Sigmoid colon (tissue), 4 donors: ENCODE measurements at regions not wholly inside any gene's neighbourhood (a gene's known extent, or its start where the extent isn't known, plus 50 kb on each side); places are given as distances from the start of the nearest gene placed in this dataset.

Experiments used
- EP300 ChIP-seq, 4 donors: sonication (generic); formaldehyde crosslinking; IDR thresholded peaks; one replicate each; pipeline ENCODE4 v1.6.1; 2017; ENCODE audit warnings: antibody characterized with exemption in 4 of 4
- POLR2A ChIP-seq, 2 donors: fragments of 450-650 bp; IDR thresholded peaks; one replicate each; pipeline ENCODE4 v1.6.1; 2016; ENCODE audit warnings: antibody characterized with exemption in 2 of 2, mild to moderate bottlenecking in 2 of 2, moderate library complexity in 2 of 2
- POLR2AphosphoS5 ChIP-seq, 4 donors: sonication (generic); formaldehyde crosslinking; IDR thresholded peaks; one replicate each; pipeline ENCODE4 v1.6.1; 2017; ENCODE audit warnings: antibody characterized with exemption in 4 of 4
- TF ChIP-seq, protein P1 (sequence below), 4 experiments: fragments of 450-650 bp in 3 of 4; fragments of 200-600 bp in 1 of 4; IDR thresholded peaks; one replicate each; pipeline ENCODE4 v1.5.1; 2016 to 2019; ENCODE audit warnings: antibody characterized with exemption in 4 of 4, mild to moderate bottlenecking in 3 of 4, moderate library complexity in 2 of 4

DNA sequence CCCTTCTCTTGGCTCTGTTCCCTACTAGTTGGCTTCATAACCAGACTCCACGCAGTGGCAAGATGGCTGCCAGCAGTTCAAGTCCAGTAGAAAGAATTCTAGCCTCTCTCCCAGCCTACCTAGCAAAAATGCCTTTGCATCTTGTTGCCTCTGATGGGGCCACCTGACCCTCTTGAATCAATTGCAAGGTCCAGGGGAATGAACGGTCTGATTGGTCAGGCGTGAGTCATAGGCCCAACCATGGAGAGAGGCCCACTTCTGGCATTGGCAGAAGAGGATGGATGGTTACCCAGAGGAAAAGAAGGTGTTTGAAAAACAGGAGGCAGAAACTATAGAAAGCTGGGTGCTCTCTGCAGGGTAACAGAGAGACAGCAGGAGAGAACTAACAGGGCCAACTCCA is 622.6 kb downstream of the CCDC171 start:
- TF ChIP-seq, protein P1, sequence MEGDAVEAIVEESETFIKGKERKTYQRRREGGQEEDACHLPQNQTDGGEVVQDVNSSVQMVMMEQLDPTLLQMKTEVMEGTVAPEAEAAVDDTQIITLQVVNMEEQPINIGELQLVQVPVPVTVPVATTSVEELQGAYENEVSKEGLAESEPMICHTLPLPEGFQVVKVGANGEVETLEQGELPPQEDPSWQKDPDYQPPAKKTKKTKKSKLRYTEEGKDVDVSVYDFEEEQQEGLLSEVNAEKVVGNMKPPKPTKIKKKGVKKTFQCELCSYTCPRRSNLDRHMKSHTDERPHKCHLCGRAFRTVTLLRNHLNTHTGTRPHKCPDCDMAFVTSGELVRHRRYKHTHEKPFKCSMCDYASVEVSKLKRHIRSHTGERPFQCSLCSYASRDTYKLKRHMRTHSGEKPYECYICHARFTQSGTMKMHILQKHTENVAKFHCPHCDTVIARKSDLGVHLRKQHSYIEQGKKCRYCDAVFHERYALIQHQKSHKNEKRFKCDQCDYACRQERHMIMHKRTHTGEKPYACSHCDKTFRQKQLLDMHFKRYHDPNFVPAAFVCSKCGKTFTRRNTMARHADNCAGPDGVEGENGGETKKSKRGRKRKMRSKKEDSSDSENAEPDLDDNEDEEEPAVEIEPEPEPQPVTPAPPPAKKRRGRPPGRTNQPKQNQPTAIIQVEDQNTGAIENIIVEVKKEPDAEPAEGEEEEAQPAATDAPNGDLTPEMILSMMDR (IDR thresholded peaks at IDR 0.05): no peak
- TF ChIP-seq POLR2A (IDR thresholded peaks at IDR 0.05) (no peak), EP300 (IDR thresholded peaks at IDR 0.05) (no peak), POLR2AphosphoS5 (IDR thresholded peaks at IDR 0.05) (no peak)
